Activated CD4-positive, alpha-beta T cell treated with anti-CD3 and anti-CD28 coated beads for 24 hours (primary cell): ENCODE measurements at regions not wholly inside any gene's neighbourhood (a gene's known extent, or its start where the extent isn't known, plus 50 kb on each side); places are given as distances from the start of the nearest gene placed in this dataset.
"Not testable (repeated sequence)": the region's sequence is repeated elsewhere in the genome, so short reads cannot be mapped to it uniquely, and the experiment has no call there.

ENCODE experiments used
- DNase-seq, 2 donors: peaks; one replicate each; pipeline ENCODE4 v3.0.0-alpha.2; 2020; ENCODE audit warnings: low read depth in 2 of 2

DNA sequence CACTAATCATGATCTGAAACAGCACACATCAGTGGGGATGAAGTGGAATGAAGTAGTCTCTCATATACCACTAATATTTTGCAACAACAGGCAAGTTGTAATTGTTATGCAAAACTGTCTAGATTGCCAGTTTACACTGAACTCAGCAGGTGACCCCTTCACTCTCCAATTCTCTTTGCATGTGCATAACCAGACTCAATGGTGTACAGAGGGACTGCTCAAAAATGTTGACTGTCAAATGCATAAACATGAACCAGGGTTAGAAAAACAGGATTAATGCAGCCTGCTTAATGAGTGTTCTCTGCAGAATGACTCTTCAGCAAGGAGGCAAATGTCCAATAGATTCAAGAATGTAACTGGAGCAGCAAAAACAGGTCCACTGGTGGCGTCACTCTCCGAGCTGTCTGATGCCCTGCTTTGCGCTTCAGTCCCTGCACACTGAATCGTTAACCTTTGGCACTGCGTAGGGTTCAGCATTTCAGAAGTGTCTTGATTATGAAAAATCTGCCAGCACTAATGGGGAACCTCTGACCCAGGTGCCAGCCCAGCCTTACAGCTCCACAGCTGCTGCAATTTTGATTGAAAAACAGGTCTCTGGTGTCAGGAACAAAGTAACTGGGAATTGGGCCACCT is 209.3 kb downstream of the TDRD15 start:
- DNase-seq = no peak

DNA sequence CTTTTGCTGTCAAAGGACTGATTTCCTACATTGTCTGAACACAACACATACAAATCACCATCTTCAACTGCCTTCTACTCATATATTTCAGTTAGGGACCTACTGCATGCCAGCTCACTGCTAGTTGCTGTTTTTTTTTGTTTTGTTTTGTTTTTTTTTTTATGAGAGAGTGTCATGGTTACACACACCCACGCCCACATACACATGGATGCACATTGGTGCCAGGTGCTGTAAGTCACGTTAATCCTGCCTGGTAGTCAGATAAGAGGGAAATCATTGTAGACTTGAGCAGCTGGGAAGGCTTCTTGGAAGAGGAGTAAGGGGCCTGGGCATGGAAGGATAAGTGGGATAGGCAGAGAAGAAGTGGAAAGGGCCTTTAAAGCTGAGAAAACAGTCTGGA is 209.9 kb downstream of the TDRD15 start:
- DNase-seq = no peak

DNA sequence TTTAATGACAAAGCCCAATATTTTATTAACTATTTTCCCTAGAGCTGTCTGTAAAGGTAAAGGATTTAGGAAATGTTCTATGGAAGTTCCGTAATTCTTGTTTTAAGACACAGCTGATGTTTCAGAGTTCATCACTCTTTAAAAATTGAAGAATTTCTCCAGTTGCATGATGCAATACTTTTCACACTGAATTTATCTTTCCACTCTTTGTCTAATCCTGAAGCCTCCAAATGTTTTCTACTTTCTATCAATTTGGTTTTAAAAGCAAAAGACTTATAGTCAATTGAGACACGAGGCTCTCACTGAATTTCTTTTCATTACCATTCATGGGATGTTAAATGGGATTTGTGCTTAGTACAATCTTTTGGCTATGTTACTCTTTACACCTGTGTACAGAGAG is 223.2 kb downstream of the TDRD15 start:
- no peak for DNase-seq

DNA sequence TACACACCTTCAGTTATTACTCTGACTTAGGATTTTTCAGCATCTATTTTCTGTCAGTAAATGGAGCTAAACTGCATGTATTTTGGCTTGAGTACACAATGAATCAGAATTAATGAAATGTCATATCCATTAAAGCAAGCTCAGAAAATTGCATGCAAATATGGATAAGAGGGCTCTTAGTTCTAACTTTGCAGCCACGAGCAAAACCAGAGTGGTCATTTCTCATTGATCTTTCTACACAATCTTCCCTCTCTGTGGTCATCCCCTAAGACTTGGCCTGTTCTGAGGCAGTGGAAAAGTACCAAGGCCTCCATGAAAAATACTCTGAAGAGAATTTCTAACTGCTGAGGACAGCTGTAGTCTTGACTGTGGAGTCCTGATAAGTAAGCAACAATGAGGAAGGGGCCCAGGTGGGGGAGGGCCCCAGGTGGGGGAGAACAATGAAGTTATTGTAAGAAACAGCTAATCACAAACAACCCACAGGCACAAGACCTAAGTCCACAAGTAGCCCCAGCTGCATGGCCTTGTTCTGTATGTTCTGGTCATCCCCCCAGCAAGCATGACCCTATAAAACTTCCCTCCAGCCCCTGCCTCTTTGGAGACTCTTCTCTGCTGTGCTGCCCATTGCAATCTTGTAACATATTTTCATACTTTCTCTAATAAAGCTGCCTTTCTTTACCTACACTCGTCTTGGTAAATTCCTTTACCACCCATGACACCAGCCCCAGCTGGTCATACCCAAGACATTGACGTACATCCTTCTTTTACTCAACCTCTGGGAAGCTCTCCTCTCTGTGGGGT is 230.3 kb downstream of the TDRD15 start:
- no peak for DNase-seq

DNA sequence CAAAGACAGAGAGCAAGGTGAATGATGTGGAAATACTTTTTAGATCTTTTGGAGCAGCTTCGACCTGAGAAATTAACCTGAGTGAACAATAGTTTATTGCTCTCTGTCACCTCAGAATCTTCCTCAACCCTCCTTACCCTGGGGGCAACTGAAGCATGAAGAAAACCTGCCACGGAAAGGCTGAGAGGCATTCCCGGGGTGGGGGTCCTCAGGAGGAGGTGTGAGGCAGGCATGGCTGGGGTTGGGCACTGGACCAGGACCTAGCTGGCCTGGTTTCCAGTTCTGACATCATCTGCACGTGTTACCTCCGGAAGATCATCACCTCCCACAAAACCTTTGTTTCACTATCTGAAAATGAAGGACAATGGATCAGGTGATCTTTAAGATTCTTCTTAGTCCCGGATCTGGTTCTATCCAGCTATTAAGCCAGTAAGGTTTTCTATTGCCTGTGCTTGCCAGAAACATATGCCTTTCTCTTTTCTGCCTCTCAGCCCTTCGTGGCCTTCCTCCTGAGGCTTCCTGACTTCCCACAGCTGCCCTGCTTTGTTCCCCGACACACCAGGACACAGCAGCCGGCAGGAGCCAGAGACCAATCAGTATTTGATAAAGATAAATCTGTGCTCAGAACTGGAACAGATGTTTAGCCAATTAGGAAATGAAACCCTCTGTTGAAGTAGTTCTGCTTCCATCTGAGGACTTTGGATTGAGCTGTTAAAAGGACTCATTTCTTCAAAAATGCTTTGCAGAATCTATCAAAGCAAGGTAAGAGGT is 232.5 kb downstream of the TDRD15 start:
- no peak for DNase-seq

DNA sequence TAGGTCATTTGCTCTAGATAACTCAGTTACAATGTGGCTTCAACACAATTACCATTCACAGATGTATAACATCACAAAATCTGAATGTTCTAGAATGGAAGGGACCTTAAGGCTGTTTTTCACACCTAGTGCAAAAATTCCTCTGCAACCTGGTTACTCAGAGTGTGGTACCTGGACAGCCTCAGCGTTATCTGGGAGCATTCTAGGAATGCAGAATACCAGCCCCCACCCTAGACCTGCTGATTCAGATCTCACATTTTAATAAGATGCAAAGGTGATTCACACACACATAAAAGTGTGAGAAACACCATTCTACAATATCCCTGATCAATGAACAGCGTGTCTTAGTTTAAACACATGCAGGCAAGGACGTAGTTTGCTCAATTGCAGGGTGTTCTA is 233.1 kb downstream of the TDRD15 start:
- DNase-seq = no peak

DNA sequence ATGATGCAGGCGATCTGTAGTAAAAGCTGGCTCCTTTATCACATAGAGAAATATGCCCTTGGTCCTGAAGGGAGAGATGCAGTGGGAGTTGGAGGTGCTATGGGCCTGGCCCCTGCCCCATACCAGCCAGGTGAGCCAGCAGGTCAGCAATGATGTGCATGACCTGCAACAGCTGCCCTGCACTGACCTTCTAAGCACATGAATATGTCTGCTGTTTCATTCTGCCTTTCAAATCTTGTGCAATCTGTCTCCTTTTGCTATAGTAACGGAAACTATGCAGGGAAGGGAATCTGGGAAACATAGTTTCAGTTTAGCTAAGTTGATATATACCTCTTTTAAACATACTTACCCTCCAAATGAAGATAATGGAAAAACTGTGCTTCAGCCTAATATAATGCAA is 235.2 kb downstream of the TDRD15 start:
- no peak for DNase-seq

DNA sequence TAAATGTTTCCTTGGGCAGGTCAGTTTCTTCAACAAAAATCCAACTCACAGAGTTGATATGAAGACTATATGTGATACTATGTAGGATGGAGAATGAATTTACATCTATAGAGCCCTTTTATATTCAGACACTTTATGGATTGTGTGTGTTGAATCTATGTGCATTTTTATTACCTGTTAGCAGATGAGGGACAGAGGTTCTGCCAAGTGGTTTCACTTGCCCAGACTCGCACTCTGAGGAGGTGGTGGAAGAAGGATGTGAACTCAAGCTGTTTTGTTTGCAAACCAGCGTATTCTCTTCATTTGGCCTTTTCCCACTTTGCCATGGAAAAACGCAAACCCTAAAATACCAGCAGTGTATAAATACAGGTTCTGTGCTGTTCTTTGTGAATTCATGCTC is 237.6 kb downstream of the TDRD15 start:
- no peak for DNase-seq

DNA sequence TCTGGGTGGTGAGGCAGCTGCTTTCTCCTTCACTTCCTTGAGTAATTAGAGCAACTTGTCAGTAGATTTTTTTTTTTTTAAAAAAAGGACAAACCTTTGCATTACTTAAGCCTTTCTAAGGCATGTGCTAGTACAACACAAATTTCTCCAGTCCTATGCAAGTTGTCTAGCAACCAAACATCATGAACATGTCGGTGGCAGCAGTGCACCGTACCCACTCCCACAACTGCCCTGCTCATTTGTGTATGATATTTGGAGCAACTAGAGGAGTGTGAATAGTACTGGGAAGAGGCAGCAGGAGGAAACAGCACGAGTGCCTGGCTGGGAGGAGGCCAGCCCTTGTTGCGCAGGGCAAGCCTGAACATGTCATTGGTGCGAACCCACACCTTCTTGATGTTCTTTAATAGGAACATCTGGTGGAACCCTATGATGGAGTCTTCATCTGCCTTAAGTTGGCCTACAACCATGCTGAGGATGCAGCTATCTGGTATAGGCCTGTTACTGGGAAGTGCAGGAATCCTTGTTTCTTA is 238.3 kb downstream of the TDRD15 start:
- no peak for DNase-seq

DNA sequence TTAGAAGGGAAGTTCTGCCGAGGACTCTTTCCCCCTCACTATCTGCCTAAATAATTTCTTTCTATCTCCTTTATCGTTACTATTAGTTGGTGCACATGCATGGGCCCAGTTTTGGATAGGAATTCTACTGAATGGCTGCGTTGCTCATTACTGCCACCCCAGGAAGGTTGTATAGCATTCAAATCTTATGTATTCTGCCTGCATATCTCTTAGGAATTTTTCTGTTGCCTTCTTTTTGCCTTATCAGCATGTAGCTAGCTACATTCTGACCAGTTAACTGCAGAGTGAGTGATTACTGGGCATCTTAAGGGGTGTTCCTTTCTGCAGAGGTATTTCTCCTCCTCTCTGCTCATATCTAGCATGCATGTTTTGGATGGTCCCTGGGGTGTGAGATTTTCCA is 239.6 kb downstream of the TDRD15 start:
- no peak for DNase-seq

DNA sequence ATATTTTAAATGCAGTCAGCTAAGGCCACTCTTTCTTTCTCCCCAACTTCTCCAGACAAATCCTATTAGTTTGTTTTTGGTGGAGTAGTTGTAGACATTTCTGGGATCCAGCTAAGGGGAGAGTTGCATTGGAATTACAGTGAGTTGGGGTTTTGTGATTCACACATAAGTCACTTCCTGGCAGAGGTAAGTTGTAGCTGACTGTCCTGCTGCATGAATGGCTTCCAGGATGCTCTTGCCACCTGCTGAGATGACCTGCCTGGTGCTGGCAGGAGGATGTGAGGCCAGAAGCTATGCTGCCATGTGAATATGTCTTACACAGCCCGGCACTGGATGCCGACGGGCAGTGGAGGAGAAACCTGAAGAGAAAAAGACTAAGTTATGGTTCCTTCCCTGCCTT is 243.7 kb downstream of the TDRD15 start:
- no peak for DNase-seq

DNA sequence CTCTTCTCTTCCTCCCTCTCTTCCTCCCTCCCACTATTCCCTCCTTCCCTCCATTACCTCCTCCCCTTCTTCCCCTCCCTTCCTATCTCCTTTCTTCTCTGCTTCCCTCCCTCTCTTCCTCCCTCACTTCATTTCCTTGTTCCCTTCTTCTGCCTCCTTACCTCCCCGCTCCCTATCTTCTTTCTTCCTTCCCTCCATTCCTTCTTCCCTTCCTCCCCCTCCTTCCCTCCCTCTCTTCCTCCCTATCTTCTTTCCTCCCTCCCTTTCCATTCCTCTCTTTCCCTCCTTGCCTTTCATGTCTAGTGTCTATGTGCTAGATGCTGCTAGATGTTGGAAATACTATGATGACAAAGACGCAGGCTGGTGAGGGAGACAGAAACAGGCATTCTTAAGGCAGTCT is 246.0 kb downstream of the TDRD15 start:
- DNase-seq = no peak

DNA sequence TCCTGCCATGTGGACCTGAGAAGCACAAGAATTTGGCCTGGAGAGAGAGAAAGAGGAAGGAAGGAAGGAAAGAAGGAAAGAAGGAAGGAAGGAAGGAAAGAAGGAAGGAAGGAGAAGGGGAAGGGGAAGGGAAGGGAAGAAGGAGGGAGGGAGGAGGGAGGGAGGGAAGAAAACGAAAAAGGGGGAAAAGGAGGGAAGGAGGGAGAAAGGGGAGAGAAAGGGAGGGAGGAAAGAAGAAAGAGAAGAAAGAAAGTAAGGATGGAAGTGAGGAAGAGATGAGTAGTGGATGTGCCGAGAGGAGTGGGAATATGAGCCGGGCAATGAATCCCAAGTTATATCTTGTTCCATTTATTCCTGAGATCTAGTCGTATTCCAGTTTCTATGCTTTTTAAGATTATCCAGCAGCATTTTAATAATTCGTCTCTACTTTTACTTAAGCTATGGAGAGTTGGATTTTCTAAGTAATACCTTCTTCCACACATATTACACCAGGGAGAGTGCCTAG is 247.8 kb downstream of the TDRD15 start:
- no peak for DNase-seq

DNA sequence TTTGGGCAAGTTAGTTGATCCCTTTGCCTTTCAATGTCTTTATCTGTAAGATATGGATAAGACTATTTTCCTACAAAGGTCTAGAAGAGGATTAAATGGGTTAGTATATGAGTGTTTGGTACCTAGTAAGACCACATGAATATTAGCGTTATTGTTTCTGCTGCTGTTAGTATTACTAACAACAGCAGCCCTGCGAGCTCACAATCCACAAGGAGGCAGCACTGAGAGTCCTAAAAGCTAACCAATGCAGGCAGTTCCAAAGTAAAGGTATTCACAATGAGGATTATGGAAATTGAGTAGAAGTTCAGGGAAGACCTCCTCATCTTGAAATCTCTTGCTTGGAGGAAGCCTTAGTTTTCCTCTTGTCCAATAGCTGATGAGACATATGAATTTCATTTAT is 248.9 kb downstream of the TDRD15 start:
- DNase-seq = no peak

DNA sequence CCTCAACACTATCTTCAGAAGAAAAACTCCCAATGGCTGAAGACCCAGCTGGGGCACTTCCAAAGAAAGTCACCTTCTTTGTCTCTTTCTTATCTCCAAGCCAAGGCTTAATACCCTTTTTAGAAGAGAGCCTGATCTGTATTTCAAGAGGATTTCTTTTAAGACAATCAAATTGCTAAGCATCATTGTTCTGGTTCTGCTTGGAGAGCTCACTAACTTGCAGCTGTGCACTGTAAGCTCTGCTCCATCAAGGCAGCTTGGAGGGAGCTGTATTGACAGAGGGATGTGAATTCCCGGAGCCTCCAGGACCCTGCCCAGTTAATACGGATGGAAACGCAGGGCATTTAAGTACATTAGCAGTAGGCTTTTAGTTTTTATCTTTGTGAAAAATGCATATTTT is 253.1 kb downstream of the TDRD15 start:
- no peak for DNase-seq

DNA sequence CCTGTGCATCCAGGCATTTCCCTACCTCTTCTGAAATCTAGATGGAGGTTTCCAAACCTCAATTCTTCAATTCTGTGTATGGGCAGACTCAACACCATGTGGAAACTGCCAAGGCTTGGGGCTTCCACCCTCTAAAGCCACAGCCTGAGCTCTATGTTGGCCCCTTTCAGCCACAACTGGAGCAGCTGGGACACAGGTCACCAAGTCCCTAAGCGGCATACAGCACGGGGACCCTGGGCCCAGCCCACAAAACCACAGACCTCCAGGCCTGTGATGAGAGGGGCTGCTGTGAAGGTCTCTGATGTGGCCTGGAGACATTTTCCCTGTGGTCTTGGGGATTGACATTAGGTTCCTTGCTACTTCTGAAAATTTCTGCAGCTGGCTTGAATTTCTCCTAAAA is 255.4 kb downstream of the TDRD15 start:
- DNase-seq = no peak

DNA sequence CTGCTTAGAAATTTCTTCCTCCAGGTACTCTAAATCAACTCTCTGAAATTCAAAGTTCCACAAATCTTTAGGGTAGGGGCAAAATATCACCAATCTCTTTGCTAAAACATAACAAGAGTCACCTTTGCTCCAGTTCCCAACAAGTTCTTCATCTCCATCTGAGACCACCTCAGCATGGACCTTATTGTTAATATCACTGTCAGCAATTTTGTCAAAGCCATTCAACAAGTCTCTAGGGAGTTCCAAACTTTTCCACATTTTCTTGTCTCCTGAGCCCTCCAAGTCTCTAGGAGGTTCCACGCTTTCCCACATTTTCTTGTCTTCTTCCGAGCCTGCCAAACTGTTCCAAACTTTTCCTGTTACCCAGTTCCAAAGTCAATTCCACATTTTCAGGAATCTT is 255.9 kb downstream of the TDRD15 start:
- DNase-seq = not testable (repeated sequence)

DNA sequence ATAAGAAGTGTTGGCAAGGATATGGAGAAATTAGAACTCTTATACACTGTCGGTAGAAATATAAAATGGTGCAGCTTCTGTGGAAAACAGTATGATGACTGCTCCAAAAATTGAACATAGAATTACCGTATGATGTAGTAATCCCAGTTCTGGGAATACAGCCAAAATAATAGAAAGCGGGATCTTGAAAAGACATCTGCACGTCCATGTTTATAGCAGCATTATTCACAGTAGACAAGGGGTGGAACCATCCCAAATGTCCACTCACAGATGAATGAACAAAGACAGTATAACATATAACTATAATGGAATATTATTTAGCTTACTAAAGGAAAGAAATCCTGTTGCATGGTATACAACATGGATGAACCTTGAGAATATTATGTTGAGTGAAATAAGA is 257.7 kb downstream of the TDRD15 start:
- DNase-seq = no peak

DNA sequence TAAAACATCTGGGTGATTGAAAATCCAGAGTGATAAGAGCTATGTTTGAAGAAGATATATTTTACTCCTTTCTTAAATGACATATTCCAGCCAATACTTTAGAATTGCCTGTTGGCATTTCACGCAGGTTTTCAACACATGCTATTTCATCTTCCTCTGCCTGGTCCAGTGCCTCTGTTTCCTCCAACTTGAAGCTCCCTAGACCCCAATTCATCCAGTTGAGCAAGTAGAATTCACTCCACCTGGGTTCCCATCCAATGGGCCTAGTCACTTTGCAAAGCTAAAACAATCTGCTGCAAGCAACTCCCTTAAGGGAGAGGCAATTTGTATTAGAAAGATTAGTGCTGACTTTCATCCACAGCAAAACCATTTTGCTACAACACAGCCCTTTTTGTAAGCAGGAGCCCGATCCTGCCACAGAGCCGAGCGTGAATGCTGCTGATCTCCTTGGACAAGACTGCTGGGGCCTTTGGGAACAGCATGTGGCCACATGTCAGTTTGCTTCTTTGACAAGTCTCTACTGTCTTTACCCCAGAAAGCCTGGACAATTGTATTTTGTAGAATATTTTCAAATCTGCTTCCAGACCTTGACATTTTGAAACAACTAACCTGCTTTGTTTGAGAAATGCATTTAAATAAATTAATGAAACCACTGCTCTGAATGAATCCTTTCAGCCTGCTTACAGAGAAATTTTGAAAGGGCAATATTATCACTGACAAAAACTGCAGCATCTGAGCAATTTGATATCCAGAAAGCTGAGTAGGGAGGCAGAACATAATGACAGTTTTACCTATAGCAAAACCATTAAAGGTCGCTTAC is 259.1 kb downstream of the TDRD15 start:
- DNase-seq = no peak

DNA sequence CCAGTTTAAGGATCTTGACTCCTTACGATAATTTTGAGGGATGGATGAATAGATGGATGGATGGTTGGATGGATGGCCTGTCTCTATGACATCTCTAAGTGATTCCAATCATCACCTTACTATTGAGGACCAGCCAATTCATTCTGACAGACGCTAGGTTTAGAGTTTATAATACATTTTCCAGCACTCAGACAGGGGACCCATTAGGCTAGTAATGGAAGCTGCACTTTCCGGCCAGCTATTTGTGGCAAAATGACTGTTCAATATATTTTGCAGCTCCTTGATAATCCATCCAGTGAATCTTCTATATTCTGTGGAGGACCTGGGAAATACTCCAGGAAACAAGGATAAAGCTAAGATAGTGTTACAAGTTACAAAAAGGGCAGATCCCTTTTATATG is 262.9 kb downstream of the TDRD15 start:
- no peak for DNase-seq

DNA sequence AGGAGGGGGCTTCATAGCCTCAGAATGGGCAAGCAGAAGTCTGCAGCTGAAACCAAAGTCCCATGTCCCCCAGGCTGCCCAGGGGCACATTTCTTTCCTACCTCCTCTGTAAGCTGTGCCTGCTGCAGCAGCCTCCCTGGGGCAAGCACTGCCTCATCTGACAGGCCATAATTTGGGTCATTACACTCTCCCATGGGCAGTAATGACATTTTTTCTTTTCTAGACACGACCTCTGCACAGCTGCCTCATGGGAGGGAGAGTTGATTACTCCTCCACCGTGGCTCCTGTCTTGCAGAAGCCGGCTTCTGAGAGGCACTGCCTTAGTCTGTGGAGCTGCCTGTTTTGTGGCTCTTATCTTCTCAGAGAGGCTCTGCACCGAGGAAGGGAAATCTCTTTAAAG is 268.9 kb downstream of the TDRD15 start:
- DNase-seq = no peak

DNA sequence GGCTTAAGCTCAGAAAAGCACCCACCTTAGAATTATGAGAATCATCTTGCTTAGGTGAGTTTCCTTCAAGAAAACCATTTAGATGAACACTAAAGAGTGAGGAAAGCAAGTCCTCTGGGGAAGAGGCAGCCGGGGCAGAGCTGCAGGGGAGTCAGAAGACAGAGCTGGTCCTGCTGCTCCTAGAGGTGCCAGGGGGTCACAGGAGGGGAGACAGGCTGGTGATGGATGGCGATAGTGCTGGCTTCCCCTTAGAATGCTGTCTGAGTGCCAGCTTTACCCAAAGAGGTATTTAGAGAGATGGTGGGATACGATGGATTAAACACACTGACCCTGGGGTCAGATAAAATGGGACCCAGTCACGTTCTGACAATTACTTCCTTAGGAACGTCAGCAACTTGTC is 269.4 kb downstream of the TDRD15 start:
- DNase-seq = no peak
